ENCODE measurements at regions not wholly inside any gene's neighbourhood (a gene's known extent, or its start where the extent isn't known, plus 50 kb on each side); places are given as distances from the start of the nearest gene placed in this dataset.

DNA sequence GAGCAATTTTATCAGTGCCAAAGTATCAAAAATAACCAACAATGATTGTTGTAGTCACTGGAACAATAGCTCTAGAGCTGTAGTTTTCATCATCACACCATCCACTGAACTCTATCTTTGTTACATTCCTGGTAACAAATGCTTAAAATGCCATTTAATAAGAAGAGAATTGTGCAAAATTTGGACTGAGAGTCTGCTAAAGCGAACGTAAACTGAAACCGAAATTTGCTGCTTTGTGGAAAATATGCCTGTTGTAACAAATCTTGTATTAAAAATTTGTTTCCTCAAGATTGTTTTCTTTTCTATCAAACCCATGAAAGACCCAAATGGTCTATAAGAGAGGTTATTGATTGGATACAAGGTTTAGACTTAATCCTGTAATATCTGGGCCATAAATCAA lies 109.3 kb upstream of the TECRL start:
- Histone ChIP-seq H3K4me3 (no peak overlapping the region), H3K36me3 (ENCODE audit: low read depth) (no peaks in the 10 kb centered on the region), H3K9me3 (no peaks in the 10 kb centered on the region), H3K4me1 (ENCODE audit: low read depth) (no peaks in the 10 kb centered on the region)
- ATAC-seq (no peak), DNase-seq (no peak)
- TF ChIP-seq, protein P1, sequence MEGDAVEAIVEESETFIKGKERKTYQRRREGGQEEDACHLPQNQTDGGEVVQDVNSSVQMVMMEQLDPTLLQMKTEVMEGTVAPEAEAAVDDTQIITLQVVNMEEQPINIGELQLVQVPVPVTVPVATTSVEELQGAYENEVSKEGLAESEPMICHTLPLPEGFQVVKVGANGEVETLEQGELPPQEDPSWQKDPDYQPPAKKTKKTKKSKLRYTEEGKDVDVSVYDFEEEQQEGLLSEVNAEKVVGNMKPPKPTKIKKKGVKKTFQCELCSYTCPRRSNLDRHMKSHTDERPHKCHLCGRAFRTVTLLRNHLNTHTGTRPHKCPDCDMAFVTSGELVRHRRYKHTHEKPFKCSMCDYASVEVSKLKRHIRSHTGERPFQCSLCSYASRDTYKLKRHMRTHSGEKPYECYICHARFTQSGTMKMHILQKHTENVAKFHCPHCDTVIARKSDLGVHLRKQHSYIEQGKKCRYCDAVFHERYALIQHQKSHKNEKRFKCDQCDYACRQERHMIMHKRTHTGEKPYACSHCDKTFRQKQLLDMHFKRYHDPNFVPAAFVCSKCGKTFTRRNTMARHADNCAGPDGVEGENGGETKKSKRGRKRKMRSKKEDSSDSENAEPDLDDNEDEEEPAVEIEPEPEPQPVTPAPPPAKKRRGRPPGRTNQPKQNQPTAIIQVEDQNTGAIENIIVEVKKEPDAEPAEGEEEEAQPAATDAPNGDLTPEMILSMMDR (IDR thresholded peaks at IDR 0.05), result no peak
- intact Hi-C loops (cut with DNase I, micrococcal nuclease), result no loop called here

DNA sequence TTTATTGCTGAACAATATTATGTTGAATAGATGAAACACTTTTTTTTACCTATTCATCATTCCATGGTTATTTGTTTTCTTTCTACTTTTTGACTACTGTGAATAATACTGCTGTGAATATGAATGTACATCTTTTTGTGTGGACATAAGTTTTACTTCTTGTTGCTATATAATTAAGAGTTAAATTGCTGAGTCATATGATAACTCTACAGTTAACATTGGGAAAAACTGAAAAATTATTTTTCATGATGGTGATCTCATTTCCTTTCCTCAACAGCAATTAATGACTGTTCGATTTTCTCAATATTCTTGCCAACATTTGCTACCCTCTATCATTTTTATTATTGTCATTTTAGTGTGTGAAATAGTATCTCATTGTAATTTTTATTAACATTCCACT lies 106.9 kb upstream of the TECRL start:
- intact Hi-C loops (cut with DNase I, micrococcal nuclease), result no loop called here
- DNase-seq, result no peak
- no peaks in the 10 kb centered on the region for H3K4me1 ChIP-seq (ENCODE audit: low read depth)

DNA sequence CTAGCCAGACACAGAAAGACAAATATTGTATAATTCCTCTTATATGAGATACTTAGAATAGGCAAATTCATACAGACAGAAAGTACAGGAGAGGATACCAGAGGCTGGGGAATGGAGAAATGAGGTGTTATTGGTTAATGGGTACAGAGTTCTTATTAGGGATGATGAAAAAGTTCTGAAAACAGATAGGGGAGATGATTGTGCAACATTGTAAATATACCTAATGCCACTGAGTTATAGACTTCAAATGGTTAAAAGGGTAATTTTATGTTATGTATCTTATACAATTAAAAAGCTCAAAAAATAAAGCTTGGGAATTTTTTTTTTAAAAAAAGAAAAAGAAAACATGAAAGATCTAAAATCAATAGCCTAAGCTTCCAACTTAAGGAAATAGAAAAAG lies 98.8 kb upstream of the TECRL start:
- TF ChIP-seq, protein P1 (IDR thresholded peaks at IDR 0.05), result no peak
- DNase-seq (no peak), ATAC-seq (no peak)
- H3K4me1 ChIP-seq (ENCODE audit: low read depth), result no peaks in the 10 kb centered on the region
- H3K36me3 ChIP-seq (ENCODE audit: low read depth), result no peaks in the 10 kb centered on the region
- H3K4me3 ChIP-seq, result no peak overlapping the region
- intact Hi-C loops (cut with DNase I, micrococcal nuclease), result no loop called here
- H3K9me3 ChIP-seq, result no peaks in the 10 kb centered on the region

More for the DNA sequence above, 106.9 kb upstream of the TECRL start:
- no peak for ATAC-seq
- Histone ChIP-seq H3K4me3 (no peak overlapping the region), H3K9me3 (no peaks in the 10 kb centered on the region), H3K36me3 (ENCODE audit: low read depth) (no peaks in the 10 kb centered on the region)
- TF ChIP-seq, protein P1 (IDR thresholded peaks at IDR 0.05), result no peak

DNA sequence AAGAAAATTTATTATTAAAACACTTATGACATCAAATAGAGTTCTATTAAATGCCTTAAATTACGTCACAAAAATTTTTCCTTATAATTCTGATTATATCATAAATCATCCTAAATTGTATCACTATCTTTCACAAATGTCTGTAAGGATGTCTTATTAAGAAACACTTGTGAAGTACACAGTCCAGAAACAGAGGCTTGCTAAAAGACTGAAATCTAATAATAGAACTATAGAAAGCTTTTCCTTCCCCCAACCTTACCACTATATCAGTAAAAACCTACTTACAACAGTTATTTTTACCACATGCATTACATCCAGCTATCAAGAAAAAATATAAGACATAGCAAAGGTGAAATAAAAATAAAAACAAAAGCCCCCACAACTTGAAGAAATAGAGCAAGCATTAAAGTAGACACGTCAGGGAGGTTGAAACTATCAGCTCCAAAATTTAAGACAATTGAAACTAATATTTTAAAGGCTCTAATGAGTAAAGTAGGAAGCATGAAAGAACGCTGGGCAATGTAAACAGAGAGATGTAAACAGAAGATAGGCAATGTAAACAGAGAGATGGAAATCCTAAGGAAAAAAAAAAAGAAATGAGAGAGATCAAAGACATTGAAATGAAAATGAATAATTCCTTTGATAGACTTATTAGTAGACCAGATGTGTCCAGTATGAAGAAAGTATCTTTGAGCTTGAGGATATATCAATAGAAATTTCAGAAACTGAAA lies 94.9 kb upstream of the TECRL start:
- H3K36me3 ChIP-seq (ENCODE audit: low read depth), result no peaks in the 10 kb centered on the region
- DNase-seq (no peak), ATAC-seq (no peak)
- H3K9me3 ChIP-seq, result no peaks in the 10 kb centered on the region
- intact Hi-C loops (cut with DNase I, micrococcal nuclease), result no loop called here
- TF ChIP-seq, protein P1 (IDR thresholded peaks at IDR 0.05), result no peak
- H3K4me3 ChIP-seq, result no peak overlapping the region
- H3K4me1 ChIP-seq (ENCODE audit: low read depth), result no peaks in the 10 kb centered on the region

DNA sequence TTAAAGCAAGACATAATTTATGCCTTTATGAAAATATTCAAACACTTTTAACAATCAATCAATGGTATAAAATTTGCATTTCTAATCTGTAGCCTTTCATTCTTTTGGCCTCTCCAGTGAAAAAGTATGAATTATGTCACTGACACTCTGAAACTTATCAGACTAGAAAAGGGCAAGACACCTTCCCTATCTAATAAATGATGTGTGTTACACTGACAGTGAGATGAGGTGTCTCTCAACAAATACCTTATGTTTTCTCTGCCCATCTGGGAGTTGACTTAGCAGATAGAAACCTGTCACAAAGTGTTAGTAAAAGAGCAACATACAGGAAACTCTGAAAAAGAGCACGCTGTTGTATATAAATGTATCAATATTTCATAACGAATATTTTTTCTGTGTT lies 94.2 kb upstream of the TECRL start:
- Histone ChIP-seq H3K9me3 (no peaks in the 10 kb centered on the region), H3K36me3 (ENCODE audit: low read depth) (no peaks in the 10 kb centered on the region), H3K4me1 (ENCODE audit: low read depth) (no peaks in the 10 kb centered on the region), H3K4me3 (no peak overlapping the region)
- intact Hi-C loops (cut with DNase I, micrococcal nuclease), result no loop called here
- ATAC-seq (no peak), DNase-seq (no peak)
- TF ChIP-seq, protein P1 (IDR thresholded peaks at IDR 0.05), result no peak

DNA sequence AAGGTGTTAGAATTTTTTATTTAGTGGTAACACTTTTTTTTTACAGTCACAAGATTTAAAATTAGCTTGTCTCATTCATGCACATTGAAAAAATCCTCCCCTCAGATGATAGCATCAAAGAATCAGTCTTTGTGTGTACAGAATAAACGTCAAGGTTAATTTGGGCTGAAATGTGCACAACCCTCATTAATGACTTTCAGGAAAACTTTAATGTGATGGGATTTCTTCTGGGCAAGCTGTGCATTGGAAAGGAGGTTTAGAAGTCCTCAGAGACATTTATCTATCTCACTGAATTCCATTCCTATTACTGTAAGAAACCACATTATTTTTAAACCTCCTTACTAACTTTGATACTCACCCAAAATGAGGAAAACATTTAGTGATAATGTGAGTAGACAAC lies 88.2 kb upstream of the TECRL start:
- H3K4me3 ChIP-seq, result no peak overlapping the region
- no peaks in the 10 kb centered on the region for H3K9me3 ChIP-seq
- no peaks in the 10 kb centered on the region for H3K36me3 ChIP-seq (ENCODE audit: low read depth)
- no peaks in the 10 kb centered on the region for H3K4me1 ChIP-seq (ENCODE audit: low read depth)
- DNase-seq (no peak), ATAC-seq (no peak)
- intact Hi-C loops (cut with DNase I, micrococcal nuclease), result no loop called here
- TF ChIP-seq, protein P1 (IDR thresholded peaks at IDR 0.05), result no peak

Measured in mucosa of descending colon (tissue), 3 donors.